ENCODE measurements at regions not wholly inside any gene's neighbourhood (a gene's known extent, or its start where the extent isn't known, plus 50 kb on each side); places are given as distances from the start of the nearest gene placed in this dataset.

GRCh38 chr20:61086031-61086430, 166.0 kb upstream of the CDH4 start:
- TF ChIP-seq MAX (IDR thresholded peaks at IDR 0.05) (no peak), SIN3A (conservative IDR thresholded peaks at IDR 0.05 in 1 of 2, IDR thresholded peaks at IDR 0.05 in 1 of 2; ENCODE audit: low read depth in 1 of 2, low read length in 2 of 2) (no peak), USF2 (IDR thresholded peaks at IDR 0.05; ENCODE audit: low read length) (no peak), POLR2AphosphoS5 (IDR thresholded peaks at IDR 0.05; ENCODE audit: low read depth, low read length) (no peak), JUN (IDR thresholded peaks at IDR 0.05; ENCODE audit: low read depth, low read length) (no peak), CTCF (IDR thresholded peaks at IDR 0.05; ENCODE audit: control extremely low read depth in 1 of 3, insufficient read depth in 1 of 3, low read depth in 1 of 3, low read length in 3 of 3) (no peak), GTF2F1 (IDR thresholded peaks at IDR 0.05; ENCODE audit: borderline replicate concordance, low read depth, low read length) (no peak), CEBPB (IDR thresholded peaks at IDR 0.05; ENCODE audit: low read depth, low read length) (no peak), KDM5A (IDR thresholded peaks at IDR 0.05; ENCODE audit: low read length) (no peak), ASH2L (IDR thresholded peaks at IDR 0.05; ENCODE audit: low read length) (no peak), EP300 (IDR thresholded peaks at IDR 0.05; ENCODE audit: borderline replicate concordance in 1 of 2, low read depth in 2 of 2, low read length in 2 of 2) (no peak), RAD21 (IDR thresholded peaks at IDR 0.05 in 1 of 2, conservative IDR thresholded peaks at IDR 0.05 in 1 of 2; ENCODE audit: low read depth in 2 of 2, low read length in 2 of 2) (no peak)

Measured in H1 (cell line).